Right renal cortex interstitium (tissue), 3 donors: ENCODE measurements at regions not wholly inside any gene's neighbourhood (a gene's known extent, or its start where the extent isn't known, plus 50 kb on each side); places are given as distances from the start of the nearest gene placed in this dataset.

Experiments
- DNase-seq, 3 donors: peaks; one replicate each; pipeline ENCODE4 v3.0.0-alpha.2; 2013; ENCODE audit warnings: low read depth in 3 of 3, low spot score in 2 of 3

GRCh38 chr17:68812876-68813584, 142.2 kb downstream of the ABCA8 start:
- DNase-seq: peak in 1 of 3 donors; percentile 59

DNA sequence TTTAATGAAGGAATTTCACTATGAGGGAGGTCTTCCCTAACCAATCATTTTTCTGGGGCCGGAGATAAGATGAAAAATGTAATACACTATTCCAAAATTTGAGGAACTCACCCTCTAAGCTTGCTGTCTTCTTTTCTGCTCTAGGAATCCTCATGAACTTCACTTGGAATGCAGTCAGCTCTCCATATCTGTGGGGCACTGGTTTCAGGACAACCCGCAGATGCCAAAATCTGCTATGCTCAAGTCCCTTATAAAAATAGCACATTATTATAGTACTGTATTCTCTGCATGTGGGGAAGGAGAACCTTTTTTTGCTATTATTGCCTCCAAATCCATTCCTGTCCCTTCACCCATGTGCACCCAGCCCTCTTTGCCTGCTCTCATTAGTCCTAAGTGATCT, 146.0 kb downstream of the ABCA8 start:
- no peak for DNase-seq

DNA sequence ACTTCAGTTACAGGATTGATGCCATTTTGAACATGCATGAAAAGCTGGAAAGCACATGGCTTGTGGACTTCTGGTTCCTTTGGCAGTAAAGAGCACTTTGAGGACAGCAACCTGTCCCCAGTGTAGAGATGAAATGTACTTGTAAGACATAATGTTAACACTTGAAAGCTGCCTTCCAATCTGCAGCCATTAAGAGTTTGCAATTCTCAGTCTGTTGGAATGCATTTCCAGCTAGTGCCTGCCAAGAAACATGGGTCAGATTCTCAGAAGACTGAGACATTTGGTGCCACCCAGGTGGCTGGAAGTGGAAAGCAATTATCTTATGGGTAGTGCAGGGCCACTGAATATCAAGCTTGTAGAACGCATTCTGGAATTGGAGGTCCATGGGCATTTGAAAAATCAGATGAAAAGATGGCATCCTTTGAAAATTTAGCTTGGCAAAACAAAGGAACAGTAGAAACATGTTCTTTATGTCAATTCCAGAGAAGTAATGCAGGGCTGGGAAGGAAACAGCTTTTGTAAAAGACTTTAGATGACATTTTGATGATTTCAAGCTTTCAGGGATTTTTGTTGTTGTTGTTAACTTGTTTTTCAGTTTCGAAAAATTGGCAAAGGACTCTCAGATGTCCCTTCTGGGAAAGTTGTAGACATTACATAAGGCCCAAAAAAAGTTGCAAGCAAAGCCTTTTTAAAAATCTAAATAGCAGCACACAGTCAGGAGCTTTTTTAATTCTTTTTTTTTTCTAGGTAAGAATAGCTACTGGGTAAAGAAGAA, 147.0 kb downstream of the ABCA8 start:
- no peak for DNase-seq

DNA sequence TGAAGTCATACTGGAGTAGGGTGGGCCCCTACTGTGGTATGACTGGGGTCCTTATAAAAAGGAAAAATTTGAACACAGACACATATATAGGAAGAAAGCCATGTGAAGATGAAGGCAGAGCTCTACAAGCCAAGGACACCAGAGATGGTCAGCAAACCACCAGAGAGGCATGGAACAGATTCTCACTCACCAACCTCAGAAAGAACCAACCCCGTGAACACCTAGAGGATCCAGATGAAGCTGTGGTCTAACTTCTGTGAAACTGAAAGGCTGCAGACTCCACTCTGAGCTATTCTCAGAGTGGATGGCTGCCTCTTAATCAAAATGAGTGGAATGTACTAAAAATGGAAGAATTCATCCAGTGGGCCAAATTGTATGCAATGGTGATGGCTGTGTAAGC, 149.6 kb downstream of the ABCA8 start:
- no peak for DNase-seq

- DNase-seq: no peak
Observed at GRCh38 chr17:68804777-68805520, 150.2 kb downstream of the ABCA8 start.

DNA sequence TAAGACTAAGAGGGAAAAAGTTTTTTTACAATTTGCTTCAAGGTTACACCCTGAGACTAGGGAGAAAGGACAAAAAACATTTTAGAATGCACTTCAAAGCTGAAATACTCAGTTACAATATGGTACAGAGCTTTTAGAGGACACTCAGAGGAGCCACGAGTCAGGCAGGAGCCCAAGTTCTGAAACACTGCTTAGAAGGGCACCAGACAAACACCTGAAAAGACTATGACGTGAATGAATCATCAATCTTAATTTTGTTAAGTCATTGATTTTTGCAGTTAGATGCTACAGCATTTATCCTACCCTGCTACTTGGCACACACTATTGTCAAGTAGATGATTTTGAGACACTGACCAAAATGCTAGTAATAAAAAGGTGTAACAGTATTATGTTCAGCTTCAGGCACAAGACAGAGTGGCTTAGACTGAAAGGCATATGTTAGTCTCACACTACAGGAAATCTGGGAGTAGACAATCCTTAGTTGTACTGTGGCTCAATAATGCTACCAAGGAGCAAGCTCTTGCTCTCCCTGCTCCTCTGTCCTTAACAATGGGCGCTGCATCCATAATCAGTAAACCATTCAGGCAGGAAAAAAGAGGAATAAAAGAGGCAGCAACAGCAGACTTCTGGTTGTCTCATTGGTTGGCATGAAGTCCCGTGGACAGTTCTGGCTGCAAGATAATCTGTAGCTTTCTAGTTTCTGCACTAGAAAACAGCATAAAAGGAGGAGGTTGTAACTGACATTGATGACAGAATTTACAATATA, 151.8 kb downstream of the ABCA8 start:
- DNase-seq: no peak

GRCh38 chr17:68801335-68802247, 153.6 kb downstream of the ABCA8 start:
- no peak for DNase-seq

- DNase-seq: no peak
Observed at GRCh38 chr17:68800751-68801150, 154.4 kb downstream of the ABCA8 start.

DNA sequence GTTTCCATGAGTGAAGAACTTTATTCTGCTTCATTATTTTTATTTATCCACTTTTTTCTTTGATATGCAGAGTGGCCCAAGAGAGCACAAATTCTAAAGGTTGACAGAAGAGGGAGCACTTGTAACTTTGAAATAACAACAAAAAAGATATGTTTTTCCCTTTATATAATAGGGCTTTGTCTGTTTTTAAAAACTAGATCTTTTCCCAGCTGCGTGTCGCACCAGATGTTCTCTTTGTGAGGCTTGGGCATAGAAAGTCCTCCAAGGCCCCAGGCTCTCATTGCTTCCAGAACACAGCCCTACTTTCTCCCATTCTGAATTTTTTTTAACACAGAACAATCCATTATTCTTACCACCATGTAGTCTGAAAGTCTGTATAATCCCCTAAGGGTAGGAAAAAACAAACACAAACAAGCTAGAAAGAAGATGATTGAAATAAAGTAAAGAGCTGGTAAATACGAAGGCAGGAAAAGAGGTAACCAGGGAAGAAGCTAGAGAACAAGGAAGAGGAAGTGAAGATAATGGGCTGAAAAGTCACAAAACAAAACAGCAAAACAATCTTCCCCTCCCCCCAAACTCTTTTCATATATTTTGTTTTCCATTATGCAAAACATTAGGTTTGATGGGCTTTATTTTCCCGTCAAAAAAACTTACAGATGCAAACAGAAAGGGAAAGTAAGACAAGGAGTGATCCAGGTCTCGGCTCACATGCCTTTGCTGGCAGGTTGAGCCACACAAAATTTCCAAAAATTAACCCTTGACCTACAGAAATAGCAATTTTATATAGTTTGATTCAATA, 160.4 kb downstream of the ABCA8 start:
- DNase-seq: no peak

DNA sequence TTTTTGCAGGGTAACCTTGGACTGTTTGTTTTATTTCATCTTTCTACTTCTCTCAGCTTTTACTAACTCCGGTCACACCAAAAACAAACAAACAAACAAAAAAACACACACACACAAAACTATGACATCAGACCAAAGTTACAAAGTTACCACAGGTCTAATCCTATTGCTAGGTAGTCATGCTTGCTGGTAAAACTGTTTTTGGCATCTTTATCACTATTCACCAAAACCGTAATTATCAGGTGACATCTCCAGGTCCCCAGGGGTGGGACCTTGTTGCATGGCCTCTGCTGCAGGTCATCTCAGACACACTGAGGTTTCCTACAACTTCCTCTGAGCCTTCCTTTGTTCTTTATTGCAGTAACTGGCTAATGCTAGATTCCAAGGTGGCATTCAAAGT, 162.3 kb downstream of the ABCA8 start:
- no peak for DNase-seq

DNA sequence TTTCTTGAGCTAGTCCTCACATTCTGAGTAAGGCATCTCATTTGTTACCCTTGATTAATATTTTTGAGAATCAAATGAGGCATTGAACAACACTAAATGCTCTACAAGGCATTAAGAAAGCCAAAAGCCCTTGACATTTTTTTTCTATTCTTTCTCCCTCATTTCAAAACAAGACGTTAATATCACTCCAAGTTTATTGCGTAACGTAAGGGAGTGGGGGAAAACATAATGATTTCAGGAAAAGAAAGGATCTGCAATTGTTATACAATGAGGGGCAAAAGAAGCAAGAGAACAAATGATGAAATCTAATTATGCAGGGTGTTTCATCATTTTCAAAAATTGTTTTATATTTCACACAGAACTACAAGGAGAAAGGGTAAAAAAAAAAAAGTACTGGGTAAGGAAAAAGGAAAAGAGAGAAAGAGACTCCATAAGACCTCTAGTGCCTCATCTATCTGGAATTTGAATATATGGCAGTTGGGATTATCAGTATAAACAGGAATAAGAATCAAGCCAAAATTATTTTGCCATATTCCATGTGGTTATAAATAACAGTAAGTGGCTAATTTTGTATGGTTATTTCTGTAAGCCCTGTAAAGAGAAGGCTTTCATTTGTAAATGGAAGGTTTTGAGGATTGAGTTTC, 163.0 kb downstream of the ABCA8 start:
- DNase-seq: no peak

- no peak for DNase-seq
Observed at GRCh38 chr17:68790931-68791330, 164.3 kb downstream of the ABCA8 start.

GRCh38 chr17:68790492-68790891, 164.7 kb downstream of the ABCA8 start:
- no peak for DNase-seq

- DNase-seq: no peak
Observed at GRCh38 chr17:68789203-68789962, 165.8 kb downstream of the ABCA8 start.

DNA sequence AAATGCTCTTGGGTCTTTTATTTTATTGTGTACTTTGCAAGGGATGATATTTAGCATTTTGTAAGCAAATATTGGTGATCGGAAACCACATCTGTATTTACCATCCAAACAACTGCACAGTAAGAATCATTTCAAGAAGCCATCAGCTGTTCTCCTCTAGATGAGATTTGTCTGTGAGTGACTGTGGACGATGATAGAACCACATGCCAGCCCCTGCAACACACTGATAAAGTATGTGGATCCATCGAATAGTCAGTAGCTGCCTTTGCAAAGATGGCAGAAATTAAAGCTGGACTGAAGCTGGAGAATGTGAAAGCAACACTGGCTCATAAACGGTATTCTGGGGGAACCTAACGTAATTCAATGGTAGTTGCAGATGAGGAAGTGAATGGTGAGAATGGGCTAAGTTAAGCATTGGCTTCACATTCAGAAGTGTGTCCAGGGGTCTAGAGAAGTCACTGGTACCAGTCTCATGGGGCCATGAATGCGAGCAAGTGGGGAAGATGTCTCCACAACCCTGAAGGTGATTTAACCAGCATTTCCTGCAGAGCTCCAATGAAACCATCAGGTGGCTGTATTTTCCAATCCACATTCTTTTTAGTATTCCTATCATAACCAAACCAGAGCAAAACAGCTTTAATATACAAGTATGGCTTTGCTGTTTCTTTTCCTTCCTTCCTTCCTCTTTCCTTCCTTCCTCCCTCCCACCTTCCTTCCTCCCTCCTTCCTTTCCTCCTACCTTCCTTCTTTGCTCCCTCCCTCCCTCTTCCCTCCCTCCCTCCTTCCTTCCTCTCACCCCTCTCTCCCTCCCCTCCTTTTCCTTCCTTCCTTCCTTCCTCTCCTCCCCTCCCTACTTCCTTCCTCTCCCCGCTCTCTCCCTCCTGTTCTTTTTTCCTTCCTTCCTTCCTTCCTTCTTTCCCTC, 169.4 kb downstream of the ABCA8 start:
- no peak for DNase-seq

DNA sequence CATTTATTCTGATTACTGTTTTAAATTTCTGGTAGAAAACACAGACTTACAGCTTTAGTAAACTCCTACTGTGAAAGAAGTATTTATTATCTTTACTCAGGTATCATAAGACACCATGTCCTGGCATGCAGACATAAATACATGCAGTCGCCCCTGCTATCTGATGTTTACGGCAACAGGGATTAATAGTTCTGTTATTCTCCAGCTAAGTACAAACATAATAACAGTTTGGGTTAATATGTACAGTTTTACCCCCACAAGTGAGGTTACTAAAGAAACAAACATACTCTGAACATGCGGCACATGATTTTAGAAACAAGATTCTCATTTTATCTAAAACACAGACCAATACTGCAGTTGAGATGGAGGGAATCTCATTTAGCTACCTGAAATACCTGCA, 170.8 kb downstream of the ABCA8 start:
- no peak for DNase-seq

- DNase-seq: no peak
Observed at GRCh38 chr17:68783861-68784260, 171.3 kb downstream of the ABCA8 start.
